ENCODE measurements at regions not wholly inside any gene's neighbourhood (a gene's known extent, or its start where the extent isn't known, plus 50 kb on each side); places are given as distances from the start of the nearest gene placed in this dataset.

GRCh38 chr10:90347239-90347638, 510.6 kb downstream of the HTR7 start:
- DNase-seq = no peak

GRCh38 chr10:90350122-90350521, 507.7 kb downstream of the HTR7 start:
- DNase-seq = no peak

GRCh38 chr10:90352288-90352687, 505.6 kb downstream of the HTR7 start:
- no peak for DNase-seq

GRCh38 chr10:90354914-90355313, 502.9 kb downstream of the HTR7 start:
- DNase-seq = no peak

- no peak for DNase-seq
Observed at GRCh38 chr10:90363799-90364483, 493.9 kb downstream of the HTR7 start.

GRCh38 chr10:90372451-90372850, 485.4 kb downstream of the HTR7 start:
- no peak for DNase-seq

GRCh38 chr10:90373911-90374310, 483.9 kb downstream of the HTR7 start:
- DNase-seq = no peak

- no peak for DNase-seq
Observed at GRCh38 chr10:90378524-90379076, 479.2 kb downstream of the HTR7 start.

GRCh38 chr10:90381468-90381867, 476.4 kb downstream of the HTR7 start:
- no peak for DNase-seq

GRCh38 chr10:90389876-90390275, 468.0 kb downstream of the HTR7 start:
- DNase-seq = no peak

GRCh38 chr10:90394311-90394710, 463.5 kb downstream of the HTR7 start:
- no peak for DNase-seq

GRCh38 chr10:90396721-90397120, 461.1 kb downstream of the HTR7 start:
- no peak for DNase-seq

GRCh38 chr10:90398566-90398965, 459.3 kb downstream of the HTR7 start:
- DNase-seq = no peak

- DNase-seq = no peak
Observed at GRCh38 chr10:90399782-90400181, 458.1 kb downstream of the HTR7 start.

- DNase-seq = no peak
Observed at GRCh38 chr10:90403211-90404000, 454.4 kb downstream of the HTR7 start.

- DNase-seq = no peak
Observed at GRCh38 chr10:90407131-90407530, 450.7 kb downstream of the HTR7 start.

- no peak for DNase-seq
Observed at GRCh38 chr10:90407851-90408250, 450.0 kb downstream of the HTR7 start.

- DNase-seq = no peak
Observed at GRCh38 chr10:90412582-90412981, 445.3 kb downstream of the HTR7 start.

- no peak for DNase-seq
Observed at GRCh38 chr10:90413196-90413595, 444.6 kb downstream of the HTR7 start.

GRCh38 chr10:90414926-90415325, 442.9 kb downstream of the HTR7 start:
- DNase-seq = no peak

- DNase-seq = no peak
Observed at GRCh38 chr10:90417029-90417428, 440.8 kb downstream of the HTR7 start.

- no peak for DNase-seq
Observed at GRCh38 chr10:90417476-90418210, 440.2 kb downstream of the HTR7 start.

GRCh38 chr10:90418869-90419652, 438.8 kb downstream of the HTR7 start:
- DNase-seq = no peak

All from CD4-positive, alpha-beta T cell treated with Interleukin-17A for 1 hour (primary cell).